OCI-LY7 (cell line): ENCODE measurements at regions not wholly inside any gene's neighbourhood (a gene's known extent, or its start where the extent isn't known, plus 50 kb on each side); places are given as distances from the start of the nearest gene placed in this dataset.

Experiments
- BruUV-seq: library from RNA; stranded (reverse); fragments of 400-500 nt; replicated peaks from 2 replicates; lab custom pipeline; 2021; lab: Mats Ljungman, UMichigan
- CTCF ChIA-PET: fragments of 300-600 bp; sonication (Branson Sonifier 250); formaldehyde crosslinking; loops from one replicate; lab custom pipeline; 2022; ENCODE audit warnings: antibody characterized with exemption; ENCODE audit not compliant: unreplicated experiment; lab: Charles Lee
- POLR2A ChIA-PET: fragments of 300-600 bp; sonication (Branson Sonifier 250); formaldehyde crosslinking; loops from one replicate; lab custom pipeline; 2022; ENCODE audit warnings: antibody characterized with exemption; lab: Charles Lee
- DNase-seq: peaks from one replicate; pipeline ENCODE4 v3.0.0-alpha.2; 2015; ENCODE audit warnings: low spot score
- H2AFZ ChIP-seq: fragments of 200-600 bp; sonication (generic), shearing (Covaris generic); 2 replicates; pipeline ENCODE4 v1.6.1; 2014; ENCODE audit warnings: mild to moderate bottlenecking, antibody characterized with exemption, low read length, moderate library complexity
- H3K27ac ChIP-seq: fragments of 200-600 bp; sonication (generic); 2 replicates; pipeline ENCODE4 v1.5.1; 2014; ENCODE audit warnings: mixed run types, low read depth, mild to moderate bottlenecking, moderate library complexity, low read length, inconsistent platforms; ENCODE audit not compliant: poor library complexity, severe bottlenecking
- H3K36me3 ChIP-seq: fragments of 200-600 bp; sonication (generic); 2 replicates; pipeline ENCODE4 v1.6.1; 2014; ENCODE audit warnings: mild to moderate bottlenecking, antibody characterized with exemption, low read length, moderate library complexity, mixed read lengths; ENCODE audit not compliant: insufficient read depth
- H3K4me1 ChIP-seq: fragments of 200-600 bp; sonication (generic); 2 replicates; pipeline ENCODE4 v1.5.1; 2014; ENCODE audit warnings: mild to moderate bottlenecking, low read length; ENCODE audit not compliant: insufficient read depth, poor library complexity, severe bottlenecking
- H3K4me2 ChIP-seq: fragments of 200-600 bp; sonication (generic); 2 replicates; pipeline ENCODE4 v1.6.1; 2014; ENCODE audit warnings: mild to moderate bottlenecking, low read length
- H3K4me3 ChIP-seq: fragments of 200-600 bp; sonication (generic); 2 replicates; pipeline ENCODE4 v1.5.1; 2014; ENCODE audit warnings: mild to moderate bottlenecking, low read depth, low read length; ENCODE audit not compliant: poor library complexity, severe bottlenecking
- H3K79me2 ChIP-seq: fragments of 200-600 bp; sonication (generic); 2 replicates; pipeline ENCODE4 v1.6.1; 2016; ENCODE audit warnings: low read depth, mild to moderate bottlenecking, low read length, moderate library complexity, mixed read lengths; ENCODE audit not compliant: insufficient read depth
- H3K9me2 ChIP-seq: fragments of 200-600 bp; sonication (generic); 2 replicates; pipeline ENCODE4 v1.6.1; 2016; ENCODE audit warnings: mild to moderate bottlenecking, low read length, mixed read lengths; ENCODE audit not compliant: insufficient read depth
- H3K9me3 ChIP-seq: fragments of 200-600 bp; sonication (generic); 2 replicates; pipeline ENCODE4 v1.6.1; 2014; ENCODE audit warnings: mild to moderate bottlenecking, mixed run types, low read length, mixed read lengths
- H4K20me1 ChIP-seq: fragments of 200-600 bp; sonication (generic); 2 replicates; pipeline ENCODE4 v1.6.1; 2014; ENCODE audit warnings: mild to moderate bottlenecking, antibody characterized with exemption, low read length, moderate library complexity, mixed read lengths; ENCODE audit not compliant: insufficient read depth
- CTCF ChIP-seq: fragments of 200-600 bp; sonication (generic); conservative IDR thresholded peaks from 2 replicates; pipeline ENCODE4 v1.5.1; 2014; ENCODE audit warnings: mild to moderate bottlenecking, antibody characterized with exemption, low read length, moderate library complexity, mixed read lengths
- EZH2phosphoT487 ChIP-seq: fragments of 200-600 bp; sonication (generic); IDR thresholded peaks from 2 replicates; pipeline ENCODE4 v1.6.1; 2018; ENCODE audit warnings: low read depth, borderline replicate concordance, mild to moderate bottlenecking, mixed run types, antibody characterized with exemption, low read length, moderate library complexity, mixed read lengths
- intact Hi-C: fragments of 100-400 bp; cut with micrococcal nuclease; formaldehyde crosslinking; loops from one replicate; pipeline ENCODE4 v1.10.0; 2022; ENCODE audit not compliant: unreplicated experiment

GRCh38 chr5:3252235-3252634, 343.4 kb upstream of the IRX1 start:
- H4K20me1 ChIP-seq: no peaks in the 10 kb centered on the region
- no peak overlapping the region for H2AFZ ChIP-seq
- no peaks in the 10 kb centered on the region for H3K9me3 ChIP-seq
- no TSS peak for BruUV-seq
- intact Hi-C loops: no loop called here
- H3K4me1 ChIP-seq: no peaks in the 10 kb centered on the region
- H3K36me3 ChIP-seq: no peaks in the 10 kb centered on the region
- TF ChIP-seq CTCF: no peak
- TF ChIP-seq EZH2phosphoT487: no peak
- CTCF ChIA-PET: no interaction called here
- no peak for DNase-seq
- no peaks in the 10 kb centered on the region for H3K9me2 ChIP-seq
- H3K4me3 ChIP-seq: no peak overlapping the region
- H3K27ac ChIP-seq: no peak overlapping the region
- H3K4me2 ChIP-seq: no peak overlapping the region
- POLR2A ChIA-PET: no interaction called here
- no peaks in the 10 kb centered on the region for H3K79me2 ChIP-seq

GRCh38 chr5:3251784-3252183, 343.8 kb upstream of the IRX1 start:
- no peaks in the 10 kb centered on the region for H4K20me1 ChIP-seq
- TF ChIP-seq CTCF: no peak
- no peak for TF ChIP-seq EZH2phosphoT487
- intact Hi-C loops: no loop called here
- POLR2A ChIA-PET: no interaction called here
- H3K9me2 ChIP-seq: no peaks in the 10 kb centered on the region
- CTCF ChIA-PET: no interaction called here
- no peaks in the 10 kb centered on the region for H3K4me1 ChIP-seq
- no peak overlapping the region for H2AFZ ChIP-seq
- no TSS peak for BruUV-seq
- DNase-seq: no peak
- H3K79me2 ChIP-seq: no peaks in the 10 kb centered on the region
- H3K27ac ChIP-seq: no peak overlapping the region
- H3K36me3 ChIP-seq: no peaks in the 10 kb centered on the region
- H3K4me3 ChIP-seq: no peak overlapping the region
- no peaks in the 10 kb centered on the region for H3K9me3 ChIP-seq
- H3K4me2 ChIP-seq: no peak overlapping the region

- no peak for DNase-seq
- H3K36me3 ChIP-seq: no peaks in the 10 kb centered on the region
- no peak overlapping the region for H2AFZ ChIP-seq
- no TSS peak for BruUV-seq
- intact Hi-C loops: no loop called here
- no peaks in the 10 kb centered on the region for H3K9me3 ChIP-seq
- no peaks in the 10 kb centered on the region for H4K20me1 ChIP-seq
- no peaks in the 10 kb centered on the region for H3K4me1 ChIP-seq
- POLR2A ChIA-PET: no interaction called here
- H3K79me2 ChIP-seq: no peaks in the 10 kb centered on the region
- CTCF ChIA-PET: no interaction called here
- TF ChIP-seq CTCF (no peak), EZH2phosphoT487 (no peak)
- H3K4me2 ChIP-seq: no peak overlapping the region
- no peak overlapping the region for H3K27ac ChIP-seq
- H3K9me2 ChIP-seq: no peaks in the 10 kb centered on the region
- no peak overlapping the region for H3K4me3 ChIP-seq
These were observed 346.2 kb upstream of the IRX1 start for GRCh38 chr5:3249401-3249800.
